ENCODE measurements at regions not wholly inside any gene's neighbourhood (a gene's known extent, or its start where the extent isn't known, plus 50 kb on each side); places are given as distances from the start of the nearest gene placed in this dataset.

DNA sequence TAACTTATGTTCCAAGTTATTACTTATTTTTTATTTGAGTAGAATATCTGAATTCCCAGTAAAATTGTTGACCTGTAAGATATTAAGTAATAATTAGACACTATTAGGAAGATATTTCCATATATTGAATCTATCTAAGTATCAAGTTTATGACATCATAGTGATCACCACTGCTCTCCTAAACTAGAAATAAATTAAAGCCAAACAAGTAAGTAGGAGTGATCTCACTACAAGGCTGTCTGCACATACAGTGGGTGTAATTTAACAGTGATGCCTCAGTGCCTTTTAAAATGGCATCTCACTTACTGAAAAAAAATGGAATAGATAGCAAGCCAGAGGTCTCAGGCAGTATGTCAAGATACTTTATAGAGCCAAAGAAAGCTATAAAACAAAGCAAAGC, 789.6 kb downstream of the KCTD16 start:
- no peak for TF ChIP-seq CTCF (IDR thresholded peaks at IDR 0.05)
- no peak for TF ChIP-seq POLR2AphosphoS5 (IDR thresholded peaks at IDR 0.05; ENCODE audit: low read depth, low read length)
- no peak for TF ChIP-seq TCF7L2 (IDR thresholded peaks at IDR 0.05; ENCODE audit: low read depth, low read length)
- TF ChIP-seq SIN3A (IDR thresholded peaks at IDR 0.05; ENCODE audit: borderline replicate concordance, insufficient read depth, low read depth, low read length), result no peak
